Adrenal gland (tissue), 9 donors: ENCODE measurements at regions not wholly inside any gene's neighbourhood (a gene's known extent, or its start where the extent isn't known, plus 50 kb on each side); places are given as distances from the start of the nearest gene placed in this dataset.

Experiments used
- DNase-seq, 7 donors: peaks; one replicate each; pipeline ENCODE4 v3.0.0-alpha.2; 2019 to 2020
- H3K27ac ChIP-seq, 5 donors: fragments of 200-600 bp; sonication (generic) in 4 of 5; 1 replicate in 3 of 5; 2 replicates in 2 of 5; pipeline versions ENCODE4 v1.5.1 to v1.8.0; 2016 to 2020; ENCODE audit warnings: mild to moderate bottlenecking in 1 of 5
- H3K27me3 ChIP-seq: fragments of 200-600 bp; 2 replicates; pipeline ENCODE4 v1.8.0; 2021
- H3K36me3 ChIP-seq, 2 donors: fragments of 200-600 bp; replicated peaks in 1 of 2; 1 replicate in 1 of 2; 2 replicates in 1 of 2; pipeline versions ENCODE4 v1.5.1 to v1.8.0; 2018 to 2022
- H3K4me1 ChIP-seq, 2 donors: fragments of 200-600 bp; replicated peaks in 1 of 2; 1 replicate in 1 of 2; 2 replicates in 1 of 2; pipeline versions ENCODE4 v1.5.1 to v1.8.0; 2018 to 2021
- H3K4me3 ChIP-seq, 4 donors: fragments of 200-600 bp; sonication (generic) in 3 of 4; one replicate each; pipeline ENCODE4 v1.5.1; 2016 to 2018
- H3K9me3 ChIP-seq, 3 donors: fragments of 200-600 bp; sonication (generic) in 1 of 3; replicated peaks in 1 of 3; 1 replicate in 2 of 3; 2 replicates in 1 of 3; pipeline versions ENCODE4 v1.5.1 to v1.8.0; 2016 to 2021
- CTCF ChIP-seq, 6 experiments: fragments of 450-650 bp in 4 of 6; fragments of 200-600 bp in 2 of 6; sonication (generic) in 1 of 6; IDR thresholded peaks; 1 replicate in 5 of 6; 2 replicates in 1 of 6; pipeline versions ENCODE4 v1.5.1 to v1.8.0; 2016 to 2021; ENCODE audit warnings: antibody characterized with exemption in 6 of 6, mild to moderate bottlenecking in 2 of 6, moderate library complexity in 1 of 6
- POLR2A ChIP-seq, 2 donors: fragments of 450-650 bp; IDR thresholded peaks; one replicate each; pipeline ENCODE4 v1.6.1; 2017; ENCODE audit warnings: antibody characterized with exemption in 2 of 2, mild to moderate bottlenecking in 2 of 2, moderate library complexity in 1 of 2
- WGBS, 4 donors: extraction: QIAGEN DNeasy Blood & Tissue Kit in 2 of 4; methylation state at CpG; one replicate each; pipeline versions ENCODE4 v1.1.5 to v1.1.7; 2013 to 2017; 5-methylcytosine and 5-hydroxymethylcytosine counted together
- intact Hi-C, 2 donors: fragments of 100-400 bp; cut with DNase I; formaldehyde crosslinking; loops; one replicate each; pipeline versions ENCODE4 v1.14.1 to v1.15.0; 2022 to 2023
- donor health status: healthy with polysubstance abuse.
- donor health status: Bipolar disorder and iron deficiency.
- donor health status: DM: yes; HTN: yes; CAD: no.
- donor health status: DM: no; HTN: no; CAD: no.
- donor health status: DM: no; HTN: no; CAD: no.

GRCh38 chr7:109545686-109546085 is 976.0 kb downstream of the DNAJB9 start:
- WGBS, 4 donors, result 41 to 51% (median 44%) methylated on average over 3 of the region's 3 CpGs
- H3K9me3 ChIP-seq, result no peaks in the 10 kb centered on the region
- H3K36me3 ChIP-seq, result no peaks in the 10 kb centered on the region
- no peaks in the 10 kb centered on the region for H3K4me1 ChIP-seq
- intact Hi-C loops, result no loop called here
- H3K27ac ChIP-seq, result no peak overlapping the region
- DNase-seq, result peak in 1 of 7 donors; percentile 69
- H3K27me3 ChIP-seq, result no peaks in the 10 kb centered on the region
- no peak overlapping the region for H3K4me3 ChIP-seq
- no peak for TF ChIP-seq POLR2A (IDR thresholded peaks at IDR 0.05)
- TF ChIP-seq CTCF (IDR thresholded peaks at IDR 0.05), result no peak

- Histone ChIP-seq H3K27ac (no peak overlapping the region), H3K36me3 (no peaks in the 10 kb centered on the region), H3K4me1 (no peaks in the 10 kb centered on the region), H3K4me3 (no peak overlapping the region), H3K27me3 (no peaks in the 10 kb centered on the region), H3K9me3 (no peaks in the 10 kb centered on the region)
- 39 to 56% (median 47%) methylated on average over 7 of the region's 7 CpGs for WGBS, 4 donors
- no peak for DNase-seq
- TF ChIP-seq CTCF (IDR thresholded peaks at IDR 0.05) (no peak), POLR2A (IDR thresholded peaks at IDR 0.05) (no peak)
- intact Hi-C loops, result no loop called here
Measured at GRCh38 chr7:109549471-109550193, 980.0 kb downstream of the DNAJB9 start.

- H3K27me3 ChIP-seq, result no peaks in the 10 kb centered on the region
- H3K36me3 ChIP-seq, result no peaks in the 10 kb centered on the region
- no peak overlapping the region for H3K27ac ChIP-seq
- 91 to 100% (median 95%) methylated on average over 1 to 2 of the region's 2 CpGs; no CpG with 5 or more reads in 1 of the 4 donors for WGBS, 4 donors
- H3K4me3 ChIP-seq, result no peak overlapping the region
- H3K9me3 ChIP-seq, result no peaks in the 10 kb centered on the region
- no peaks in the 10 kb centered on the region for H3K4me1 ChIP-seq
- intact Hi-C loops, result no loop called here
- no peak for DNase-seq
- TF ChIP-seq CTCF (IDR thresholded peaks at IDR 0.05) (no peak), POLR2A (IDR thresholded peaks at IDR 0.05) (no peak)
Measured at GRCh38 chr7:109552017-109552416, 982.3 kb downstream of the DNAJB9 start.

GRCh38 chr7:109577265-109577664 is 1007.6 kb downstream of the DNAJB9 start:
- H3K4me3 ChIP-seq, result no peak overlapping the region
- 59 to 85% (median 76%) methylated on average over 4 of the region's 4 CpGs for WGBS, 4 donors
- H3K27me3 ChIP-seq, result no peaks in the 10 kb centered on the region
- H3K27ac ChIP-seq, result no peak overlapping the region
- TF ChIP-seq POLR2A (IDR thresholded peaks at IDR 0.05) (no peak), CTCF (IDR thresholded peaks at IDR 0.05) (no peak)
- no peaks in the 10 kb centered on the region for H3K4me1 ChIP-seq
- intact Hi-C loops, result no loop called here
- no peak for DNase-seq
- H3K36me3 ChIP-seq, result no peaks in the 10 kb centered on the region
- peaks cover 0 to 4% (median 0%) of the 10 kb centered on the region in 3 donors for H3K9me3 ChIP-seq
